SU-DHL-6 (cell line): ENCODE measurements at regions not wholly inside any gene's neighbourhood (a gene's known extent, or its start where the extent isn't known, plus 50 kb on each side); places are given as distances from the start of the nearest gene placed in this dataset.

Source experiments
- EZH2phosphoT487 ChIP-seq: fragments of 200-600 bp; sonication (generic), shearing (Covaris generic); conservative IDR thresholded peaks from 2 replicates; pipeline ENCODE4 v1.6.1; 2018; ENCODE audit warnings: mild to moderate bottlenecking, antibody characterized with exemption, low read length, moderate library complexity, mixed read lengths
- TF ChIP-seq, protein P1 (sequence below): fragments of 200-600 bp; sonication (generic); IDR thresholded peaks from one replicate; pipeline ENCODE4 v1.5.1; 2017; ENCODE audit warnings: antibody characterized with exemption, mild to moderate bottlenecking, low read length, moderate library complexity; ENCODE audit not compliant: insufficient read depth, poor library complexity, severe bottlenecking

DNA sequence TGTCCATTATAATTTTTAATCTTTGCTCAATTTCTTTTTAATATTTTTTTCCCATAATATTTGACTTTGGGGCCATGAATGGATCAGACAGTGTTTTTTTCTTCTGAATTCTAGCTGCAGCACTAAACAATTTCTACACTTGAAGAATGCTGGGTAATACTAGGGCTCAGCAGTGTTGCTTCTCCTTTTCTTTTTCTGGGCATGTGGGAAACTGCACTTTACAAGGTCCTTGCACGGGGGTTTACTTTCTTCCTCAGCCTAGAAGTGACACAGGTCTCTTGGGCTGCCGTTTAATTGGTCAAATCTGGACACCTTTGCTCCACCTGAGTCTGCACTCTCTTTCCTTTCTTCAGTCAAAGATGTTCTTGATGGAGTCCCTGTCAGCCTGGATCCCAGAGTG, 135.4 kb upstream of the APCDD1 start:
- TF ChIP-seq, protein P1, sequence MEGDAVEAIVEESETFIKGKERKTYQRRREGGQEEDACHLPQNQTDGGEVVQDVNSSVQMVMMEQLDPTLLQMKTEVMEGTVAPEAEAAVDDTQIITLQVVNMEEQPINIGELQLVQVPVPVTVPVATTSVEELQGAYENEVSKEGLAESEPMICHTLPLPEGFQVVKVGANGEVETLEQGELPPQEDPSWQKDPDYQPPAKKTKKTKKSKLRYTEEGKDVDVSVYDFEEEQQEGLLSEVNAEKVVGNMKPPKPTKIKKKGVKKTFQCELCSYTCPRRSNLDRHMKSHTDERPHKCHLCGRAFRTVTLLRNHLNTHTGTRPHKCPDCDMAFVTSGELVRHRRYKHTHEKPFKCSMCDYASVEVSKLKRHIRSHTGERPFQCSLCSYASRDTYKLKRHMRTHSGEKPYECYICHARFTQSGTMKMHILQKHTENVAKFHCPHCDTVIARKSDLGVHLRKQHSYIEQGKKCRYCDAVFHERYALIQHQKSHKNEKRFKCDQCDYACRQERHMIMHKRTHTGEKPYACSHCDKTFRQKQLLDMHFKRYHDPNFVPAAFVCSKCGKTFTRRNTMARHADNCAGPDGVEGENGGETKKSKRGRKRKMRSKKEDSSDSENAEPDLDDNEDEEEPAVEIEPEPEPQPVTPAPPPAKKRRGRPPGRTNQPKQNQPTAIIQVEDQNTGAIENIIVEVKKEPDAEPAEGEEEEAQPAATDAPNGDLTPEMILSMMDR: no peak
- TF ChIP-seq EZH2phosphoT487: no peak
